C4-2B (cell line): ENCODE measurements at regions not wholly inside any gene's neighbourhood (a gene's known extent, or its start where the extent isn't known, plus 50 kb on each side); places are given as distances from the start of the nearest gene placed in this dataset.

ENCODE experiments used
- CTCF ChIP-seq: fragments of 450-650 bp; conservative IDR thresholded peaks from 2 replicates; pipeline ENCODE4 v1.5.1; 2017; ENCODE audit warnings: mild to moderate bottlenecking
- ZFX ChIP-seq: fragments of 450-650 bp; IDR thresholded peaks from 2 replicates; pipeline ENCODE4 v1.6.1; 2017

GRCh38 chr7:4607311-4607729 lies 74.8 kb upstream of the FOXK1 start:
- TF ChIP-seq CTCF (no peak), ZFX (no peak)
